Stimulated activated CD4-positive, alpha-beta T cell treated with anti-CD3 and anti-CD28 coated beads, Interleukin-4, amount 100 ng/mL, for 1 hour (primary cell): ENCODE measurements at regions not wholly inside any gene's neighbourhood (a gene's known extent, or its start where the extent isn't known, plus 50 kb on each side); places are given as distances from the start of the nearest gene placed in this dataset.
"Not testable (repeated sequence)": the region's sequence is repeated elsewhere in the genome, so short reads cannot be mapped to it uniquely, and the experiment has no call there.

ENCODE experiments used
- DNase-seq: peaks from one replicate; pipeline ENCODE4 v3.0.0-alpha.2; 2020

DNA sequence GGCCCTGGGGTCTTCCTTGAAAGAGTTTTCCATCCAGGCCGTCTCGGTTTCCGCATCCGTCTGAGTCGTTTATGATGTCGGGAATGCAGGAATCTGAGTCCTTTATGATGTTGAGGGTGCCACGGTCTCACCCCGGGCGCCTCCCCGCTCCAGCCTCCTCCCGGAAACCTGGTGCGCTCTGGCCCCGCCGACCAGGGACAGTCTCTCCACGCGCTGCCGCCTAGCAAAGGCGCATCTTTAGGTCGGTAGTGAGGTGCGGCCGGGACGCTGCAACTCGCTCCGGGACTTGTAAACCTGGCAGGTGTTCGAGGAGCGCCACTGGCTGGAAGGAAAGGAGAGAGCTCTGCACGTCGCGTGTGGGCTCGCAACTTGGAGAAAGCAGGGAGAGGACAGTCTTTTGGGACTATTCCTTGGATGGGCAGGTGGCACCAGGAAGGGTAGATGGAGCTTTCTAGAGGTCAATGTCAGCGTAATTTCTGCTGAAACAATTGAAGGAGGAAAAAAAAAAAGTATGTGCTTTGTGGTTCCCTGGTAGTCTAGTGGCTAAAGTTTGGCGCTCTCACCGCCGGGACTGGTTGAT, 132.0 kb downstream of the FAM72B start:
- DNase-seq: peak; percentile 3

DNA sequence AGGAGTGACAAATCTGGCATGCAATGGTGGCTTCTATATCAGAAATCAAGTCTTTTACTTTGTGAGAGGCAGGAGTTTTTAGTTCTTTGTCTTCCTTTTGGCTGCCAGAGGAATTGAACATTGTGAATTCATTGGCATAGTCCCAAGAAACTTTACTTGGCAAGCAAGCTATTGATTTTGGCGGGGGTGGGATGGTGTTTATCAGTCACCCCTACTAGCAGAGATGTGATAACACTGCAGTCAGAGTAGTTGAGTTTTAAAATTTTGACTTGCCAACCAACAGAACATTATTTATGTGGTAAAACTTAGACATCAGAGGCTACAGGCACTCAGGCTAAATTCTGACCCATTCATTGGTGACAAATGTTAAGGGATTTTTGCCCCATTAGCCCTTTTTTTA, 129.2 kb downstream of the FAM72B start:
- DNase-seq: not testable (repeated sequence)

GRCh38 chr1:121066925-121067324, 117.2 kb downstream of the FAM72B start:
- not testable (repeated sequence) for DNase-seq

GRCh38 chr1:121068738-121069499, 115.2 kb downstream of the FAM72B start:
- not testable (repeated sequence) for DNase-seq

DNA sequence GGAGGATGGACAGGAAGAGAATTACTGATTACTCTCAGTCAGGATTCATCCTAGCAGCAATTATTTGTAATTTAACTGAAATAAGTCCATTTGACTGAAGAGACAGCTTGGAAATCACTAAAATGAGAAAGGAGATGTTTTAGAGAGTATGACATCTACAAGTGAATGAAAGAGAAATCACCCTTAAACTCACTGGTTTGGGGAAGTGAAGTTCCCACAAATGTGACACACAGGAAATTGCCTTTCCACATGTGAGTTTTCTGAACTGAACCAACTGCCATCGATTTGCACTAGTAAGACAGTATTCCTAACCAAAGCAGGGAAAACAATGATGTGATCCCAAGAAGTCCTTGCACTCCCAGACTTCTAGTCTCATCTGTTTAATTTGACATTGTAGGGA, 110.3 kb downstream of the FAM72B start:
- DNase-seq: not testable (repeated sequence)

- not testable (repeated sequence) for DNase-seq
These were observed 108.8 kb downstream of the FAM72B start for GRCh38 chr1:121075254-121075805.

- DNase-seq: not testable (repeated sequence)
These were observed 107.5 kb downstream of the FAM72B start for GRCh38 chr1:121076674-121077073.

GRCh38 chr1:121079655-121080054, 104.5 kb downstream of the FAM72B start:
- not testable (repeated sequence) for DNase-seq

DNA sequence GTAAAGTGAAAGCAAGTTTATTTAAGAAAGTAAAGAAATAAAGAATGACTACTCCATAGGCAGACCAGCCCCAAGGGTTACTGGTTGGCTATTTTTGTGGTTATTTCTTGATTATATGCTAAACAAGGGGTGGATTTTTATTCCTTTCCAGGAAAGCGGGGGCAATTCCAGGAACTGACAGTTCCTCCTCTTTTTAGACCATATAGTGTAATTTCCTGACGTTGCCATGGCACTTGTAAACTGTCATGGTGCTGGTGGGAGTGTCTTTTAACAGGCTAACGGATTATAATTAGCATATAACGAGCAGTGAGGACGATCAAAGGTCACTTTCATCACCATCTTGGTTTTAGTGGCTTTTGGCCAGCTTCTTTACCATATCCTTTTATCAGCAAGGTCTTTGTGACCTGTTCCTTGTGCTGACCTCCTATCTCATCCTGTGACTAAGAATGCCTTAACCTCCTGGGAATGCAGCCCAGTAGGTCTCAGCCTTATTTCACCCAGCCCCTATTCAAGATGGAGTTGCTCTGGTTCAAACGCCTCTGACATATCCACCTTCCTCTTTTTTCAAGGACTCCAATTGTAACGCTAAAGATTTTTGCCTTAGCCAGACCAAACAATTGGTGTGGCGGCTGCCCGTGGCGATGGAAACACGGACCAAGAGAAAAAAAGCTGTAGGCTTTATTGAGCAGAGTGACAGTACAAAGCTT, 103.8 kb downstream of the FAM72B start:
- not testable (repeated sequence) for DNase-seq

- DNase-seq: not testable (repeated sequence)
These were observed 103.3 kb downstream of the FAM72B start for GRCh38 chr1:121080904-121081264.

GRCh38 chr1:121081625-121082199, 102.4 kb downstream of the FAM72B start:
- not testable (repeated sequence) for DNase-seq

GRCh38 chr1:121082995-121083394, 101.1 kb downstream of the FAM72B start:
- DNase-seq: not testable (repeated sequence)

GRCh38 chr1:121086249-121086648, 97.9 kb downstream of the FAM72B start:
- DNase-seq: not testable (repeated sequence)

GRCh38 chr1:121087221-121087620, 96.9 kb downstream of the FAM72B start:
- DNase-seq: not testable (repeated sequence)

DNA sequence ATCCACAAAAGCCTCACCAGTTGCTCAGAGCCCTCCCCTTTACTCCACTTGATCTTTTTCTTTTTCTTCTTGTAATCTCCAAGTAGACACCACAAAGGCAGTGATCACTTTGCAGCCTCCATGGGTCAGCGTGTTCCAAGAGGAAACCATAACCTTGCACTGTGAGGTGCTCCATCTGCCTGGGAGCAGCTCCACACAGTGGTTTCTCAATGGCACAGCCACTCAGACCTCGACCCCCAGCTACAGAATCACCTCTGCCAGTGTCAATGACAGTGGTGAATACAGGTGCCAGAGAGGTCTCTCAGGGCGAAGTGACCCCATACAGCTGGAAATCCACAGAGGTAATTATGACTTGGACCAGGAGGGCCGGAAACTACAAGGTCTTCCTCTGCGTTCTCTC, 95.6 kb downstream of the FAM72B start:
- DNase-seq: not testable (repeated sequence)

- not testable (repeated sequence) for DNase-seq
These were observed 91.7 kb downstream of the FAM72B start for GRCh38 chr1:121092329-121092968.

GRCh38 chr1:121095014-121095413, 89.1 kb downstream of the FAM72B start:
- DNase-seq: not testable (repeated sequence)

DNA sequence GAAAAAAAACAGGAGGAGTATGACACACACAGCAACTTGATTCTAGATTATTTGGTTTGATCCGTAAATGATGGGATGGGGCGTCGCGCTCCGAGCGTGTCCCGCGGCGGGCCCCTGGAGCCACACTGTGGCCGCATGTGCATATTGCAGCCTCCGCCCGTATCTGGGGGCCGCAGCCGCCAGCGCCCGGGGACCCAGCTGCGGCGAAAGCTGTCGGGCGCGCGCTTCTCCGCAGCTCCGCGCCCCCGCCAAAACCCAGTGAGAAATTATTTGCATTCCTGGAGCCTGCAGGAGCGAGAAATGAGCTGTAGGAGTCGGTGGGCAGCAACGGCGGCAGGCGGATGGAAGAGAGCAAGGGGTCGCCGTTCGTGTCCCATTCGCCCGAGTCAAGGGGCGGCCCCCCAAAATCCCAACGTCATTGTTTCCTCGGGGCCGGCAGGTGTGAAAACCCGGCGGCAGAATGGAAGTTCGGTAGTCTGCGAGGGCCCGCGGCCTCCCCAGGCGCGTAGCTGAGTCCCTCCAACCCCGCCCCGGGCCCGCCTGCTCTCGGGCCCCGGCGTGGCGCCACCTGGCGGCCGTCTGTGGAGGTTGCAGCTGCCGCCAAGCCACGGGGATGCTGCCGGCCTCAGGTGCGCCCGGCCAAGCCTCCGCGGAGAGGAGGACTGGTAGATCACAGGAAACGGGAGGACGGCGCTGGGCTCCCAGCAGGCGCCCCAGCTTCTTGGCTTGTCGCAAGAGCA, 86.8 kb downstream of the FAM72B start:
- peak; percentile 83 for DNase-seq

GRCh38 chr1:121097867-121098215, 86.3 kb downstream of the FAM72B start:
- peak; percentile 1 for DNase-seq

- DNase-seq: not testable (repeated sequence)
These were observed 75.1 kb downstream of the FAM72B start for GRCh38 chr1:121109025-121109424.

DNA sequence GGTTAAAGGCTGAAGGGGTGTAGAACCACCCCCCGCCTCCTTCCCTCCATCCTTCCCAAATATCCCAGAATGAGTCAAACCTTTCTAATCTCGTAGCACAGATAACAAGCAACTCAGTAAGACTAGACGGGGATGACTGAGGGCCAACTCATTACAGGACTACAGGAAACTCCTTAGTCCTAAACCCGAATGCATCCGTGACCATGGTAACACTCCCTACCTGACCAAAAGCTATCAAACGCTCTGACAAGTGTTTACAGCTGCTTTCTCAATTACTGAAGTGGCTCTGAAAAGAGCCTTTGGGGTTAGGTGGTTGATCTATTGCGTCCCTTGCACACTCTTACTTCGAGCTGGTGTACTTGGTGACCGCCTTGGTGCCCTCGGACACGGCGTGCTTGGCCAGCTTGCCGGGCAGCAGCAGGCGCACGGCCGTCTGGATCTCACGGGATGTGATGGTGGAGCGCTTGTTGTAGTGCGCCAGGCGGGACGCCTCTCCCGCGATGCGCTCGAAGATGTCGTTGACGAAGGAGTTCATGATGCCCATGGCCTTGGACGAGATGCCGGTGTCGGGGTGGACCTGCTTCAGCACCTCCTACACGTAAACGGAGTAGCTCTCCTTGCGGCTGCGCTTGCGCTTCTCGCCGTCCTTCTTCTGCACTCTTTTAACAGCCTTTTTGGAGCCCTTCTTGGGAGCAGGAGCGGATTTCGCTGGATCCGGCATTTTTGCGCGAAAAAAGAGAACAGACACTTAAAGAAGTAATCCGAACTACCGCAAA, 67.4 kb downstream of the FAM72B start:
- not testable (repeated sequence) for DNase-seq
